ENCODE measurements at regions not wholly inside any gene's neighbourhood (a gene's known extent, or its start where the extent isn't known, plus 50 kb on each side); places are given as distances from the start of the nearest gene placed in this dataset.

GRCh38 chr2:107585851-107586250 is 240.8 kb upstream of the RGPD4 start:
- intact Hi-C loops (cut with micrococcal nuclease): no loop called here
- Mint-ChIP-seq H3K4me1 (ENCODE audit: low read depth) (no peaks in the 10 kb centered on the region), H3K9me3 (no peaks in the 10 kb centered on the region), H3K27me3 (ENCODE audit: insufficient read depth) (no peaks in the 10 kb centered on the region), H3K27ac (no peak overlapping the region), H3K36me3 (ENCODE audit: low read depth) (no peaks in the 10 kb centered on the region), H3K4me3 (no peak overlapping the region)
- DNase-seq (ENCODE audit: low spot score): no peak

GRCh38 chr2:107588181-107588580 is 238.5 kb upstream of the RGPD4 start:
- Mint-ChIP-seq H3K4me3 (no peak overlapping the region), H3K36me3 (ENCODE audit: low read depth) (no peaks in the 10 kb centered on the region), H3K27ac (no peak overlapping the region), H3K4me1 (ENCODE audit: low read depth) (no peaks in the 10 kb centered on the region), H3K9me3 (no peaks in the 10 kb centered on the region), H3K27me3 (ENCODE audit: insufficient read depth) (no peaks in the 10 kb centered on the region)
- intact Hi-C loops (cut with micrococcal nuclease): no loop called here
- DNase-seq (ENCODE audit: low spot score): no peak

GRCh38 chr2:107589079-107589491 is 237.6 kb upstream of the RGPD4 start:
- Mint-ChIP-seq H3K27me3 (ENCODE audit: insufficient read depth) (no peaks in the 10 kb centered on the region), H3K9me3 (no peaks in the 10 kb centered on the region), H3K36me3 (ENCODE audit: low read depth) (no peaks in the 10 kb centered on the region), H3K4me1 (ENCODE audit: low read depth) (no peaks in the 10 kb centered on the region), H3K27ac (no peak overlapping the region), H3K4me3 (no peak overlapping the region)
- no peak for DNase-seq (ENCODE audit: low spot score)
- intact Hi-C loops (cut with micrococcal nuclease): no loop called here

GRCh38 chr2:107591561-107592279 is 235.0 kb upstream of the RGPD4 start:
- H3K9me3 Mint-ChIP-seq: no peaks in the 10 kb centered on the region
- no peak for DNase-seq (ENCODE audit: low spot score)
- no peaks in the 10 kb centered on the region for H3K36me3 Mint-ChIP-seq (ENCODE audit: low read depth)
- no peaks in the 10 kb centered on the region for H3K27me3 Mint-ChIP-seq (ENCODE audit: insufficient read depth)
- no peak overlapping the region for H3K27ac Mint-ChIP-seq
- intact Hi-C loops (cut with micrococcal nuclease): no loop called here
- no peak overlapping the region for H3K4me3 Mint-ChIP-seq
- H3K4me1 Mint-ChIP-seq (ENCODE audit: low read depth): no peaks in the 10 kb centered on the region

GRCh38 chr2:107592280-107592624 is 234.4 kb upstream of the RGPD4 start:
- no peak overlapping the region for H3K4me3 Mint-ChIP-seq
- H3K36me3 Mint-ChIP-seq (ENCODE audit: low read depth): no peaks in the 10 kb centered on the region
- H3K4me1 Mint-ChIP-seq (ENCODE audit: low read depth): no peaks in the 10 kb centered on the region
- no peak for DNase-seq (ENCODE audit: low spot score)
- no peak overlapping the region for H3K27ac Mint-ChIP-seq
- intact Hi-C loops (cut with micrococcal nuclease): no loop called here
- H3K9me3 Mint-ChIP-seq: no peaks in the 10 kb centered on the region
- no peaks in the 10 kb centered on the region for H3K27me3 Mint-ChIP-seq (ENCODE audit: insufficient read depth)

- Mint-ChIP-seq H3K4me3 (no peak overlapping the region), H3K9me3 (no peaks in the 10 kb centered on the region), H3K27me3 (ENCODE audit: insufficient read depth) (no peaks in the 10 kb centered on the region), H3K4me1 (ENCODE audit: low read depth) (no peaks in the 10 kb centered on the region), H3K27ac (no peak overlapping the region), H3K36me3 (ENCODE audit: low read depth) (no peaks in the 10 kb centered on the region)
- no peak for DNase-seq (ENCODE audit: low spot score)
- intact Hi-C loops (cut with micrococcal nuclease): no loop called here
These were observed 231.4 kb upstream of the RGPD4 start for GRCh38 chr2:107595285-107595684.

- intact Hi-C loops (cut with micrococcal nuclease): no loop called here
- Mint-ChIP-seq H3K27ac (no peak overlapping the region), H3K9me3 (no peaks in the 10 kb centered on the region), H3K4me1 (ENCODE audit: low read depth) (no peaks in the 10 kb centered on the region), H3K4me3 (no peak overlapping the region), H3K27me3 (ENCODE audit: insufficient read depth) (no peaks in the 10 kb centered on the region), H3K36me3 (ENCODE audit: low read depth) (no peaks in the 10 kb centered on the region)
- no peak for DNase-seq (ENCODE audit: low spot score)
These were observed 230.9 kb upstream of the RGPD4 start for GRCh38 chr2:107595749-107596148.

GRCh38 chr2:107597507-107597906 is 229.2 kb upstream of the RGPD4 start:
- H3K4me1 Mint-ChIP-seq (ENCODE audit: low read depth): no peaks in the 10 kb centered on the region
- H3K9me3 Mint-ChIP-seq: no peaks in the 10 kb centered on the region
- no peaks in the 10 kb centered on the region for H3K36me3 Mint-ChIP-seq (ENCODE audit: low read depth)
- no peak overlapping the region for H3K4me3 Mint-ChIP-seq
- no peak overlapping the region for H3K27ac Mint-ChIP-seq
- H3K27me3 Mint-ChIP-seq (ENCODE audit: insufficient read depth): no peaks in the 10 kb centered on the region
- no peak for DNase-seq (ENCODE audit: low spot score)
- intact Hi-C loops (cut with micrococcal nuclease): no loop called here

- Mint-ChIP-seq H3K27ac (no peak overlapping the region), H3K9me3 (no peaks in the 10 kb centered on the region), H3K27me3 (ENCODE audit: insufficient read depth) (no peaks in the 10 kb centered on the region), H3K4me3 (no peak overlapping the region), H3K36me3 (ENCODE audit: low read depth) (no peaks in the 10 kb centered on the region), H3K4me1 (ENCODE audit: low read depth) (no peaks in the 10 kb centered on the region)
- intact Hi-C loops (cut with micrococcal nuclease): no loop called here
- no peak for DNase-seq (ENCODE audit: low spot score)
These were observed 223.9 kb upstream of the RGPD4 start for GRCh38 chr2:107602801-107603200.

- H3K36me3 Mint-ChIP-seq (ENCODE audit: low read depth): no peaks in the 10 kb centered on the region
- H3K27me3 Mint-ChIP-seq (ENCODE audit: insufficient read depth): no peaks in the 10 kb centered on the region
- no peaks in the 10 kb centered on the region for H3K9me3 Mint-ChIP-seq
- no peak overlapping the region for H3K27ac Mint-ChIP-seq
- H3K4me3 Mint-ChIP-seq: no peak overlapping the region
- no peaks in the 10 kb centered on the region for H3K4me1 Mint-ChIP-seq (ENCODE audit: low read depth)
- intact Hi-C loops (cut with micrococcal nuclease): no loop called here
- no peak for DNase-seq (ENCODE audit: low spot score)
These were observed 219.6 kb upstream of the RGPD4 start for GRCh38 chr2:107607054-107607453.

GRCh38 chr2:107607473-107607872 is 219.2 kb upstream of the RGPD4 start:
- no peak overlapping the region for H3K4me3 Mint-ChIP-seq
- no peaks in the 10 kb centered on the region for H3K27me3 Mint-ChIP-seq (ENCODE audit: insufficient read depth)
- no peak overlapping the region for H3K27ac Mint-ChIP-seq
- intact Hi-C loops (cut with micrococcal nuclease): no loop called here
- H3K36me3 Mint-ChIP-seq (ENCODE audit: low read depth): no peaks in the 10 kb centered on the region
- no peak for DNase-seq (ENCODE audit: low spot score)
- no peaks in the 10 kb centered on the region for H3K4me1 Mint-ChIP-seq (ENCODE audit: low read depth)
- no peaks in the 10 kb centered on the region for H3K9me3 Mint-ChIP-seq

GRCh38 chr2:107615039-107615438 is 211.7 kb upstream of the RGPD4 start:
- H3K36me3 Mint-ChIP-seq (ENCODE audit: low read depth): no peaks in the 10 kb centered on the region
- no peaks in the 10 kb centered on the region for H3K27me3 Mint-ChIP-seq (ENCODE audit: insufficient read depth)
- H3K9me3 Mint-ChIP-seq: peaks cover 7% of the 10 kb centered on the region
- H3K4me1 Mint-ChIP-seq (ENCODE audit: low read depth): no peaks in the 10 kb centered on the region
- DNase-seq (ENCODE audit: low spot score): no peak
- H3K27ac Mint-ChIP-seq: no peak overlapping the region
- H3K4me3 Mint-ChIP-seq: no peak overlapping the region
- intact Hi-C loops (cut with micrococcal nuclease): no loop called here

GRCh38 chr2:107618769-107619168 is 207.9 kb upstream of the RGPD4 start:
- DNase-seq (ENCODE audit: low spot score): no peak
- Mint-ChIP-seq H3K27ac (no peak overlapping the region), H3K27me3 (ENCODE audit: insufficient read depth) (no peaks in the 10 kb centered on the region), H3K4me1 (ENCODE audit: low read depth) (no peaks in the 10 kb centered on the region), H3K4me3 (no peak overlapping the region), H3K9me3 (peaks cover 7% of the 10 kb centered on the region), H3K36me3 (ENCODE audit: low read depth) (no peaks in the 10 kb centered on the region)
- intact Hi-C loops (cut with micrococcal nuclease): no loop called here

All from activated T-helper 1 cell treated with anti-CD3 and anti-CD28 coated beads, Interleukin-12 subunit alpha, Interleukin-12 subunit beta, Interleukin-2, Interleukin-4 antibody, amounts not matched to agents 30 ng/mL and 10 ng/mL and 1 ng/mL, durations not matched to agents 14 hours and 24 hours and 36 hours (primary cell).